Stimulated activated CD4-positive, alpha-beta T cell treated with anti-CD3 and anti-CD28 coated beads, Interleukin-4, amount 100 ng/mL, for 1 hour (primary cell): ENCODE measurements at regions not wholly inside any gene's neighbourhood (a gene's known extent, or its start where the extent isn't known, plus 50 kb on each side); places are given as distances from the start of the nearest gene placed in this dataset.

ENCODE experiments used
- DNase-seq: peaks from one replicate; pipeline ENCODE4 v3.0.0-alpha.2; 2020

DNA sequence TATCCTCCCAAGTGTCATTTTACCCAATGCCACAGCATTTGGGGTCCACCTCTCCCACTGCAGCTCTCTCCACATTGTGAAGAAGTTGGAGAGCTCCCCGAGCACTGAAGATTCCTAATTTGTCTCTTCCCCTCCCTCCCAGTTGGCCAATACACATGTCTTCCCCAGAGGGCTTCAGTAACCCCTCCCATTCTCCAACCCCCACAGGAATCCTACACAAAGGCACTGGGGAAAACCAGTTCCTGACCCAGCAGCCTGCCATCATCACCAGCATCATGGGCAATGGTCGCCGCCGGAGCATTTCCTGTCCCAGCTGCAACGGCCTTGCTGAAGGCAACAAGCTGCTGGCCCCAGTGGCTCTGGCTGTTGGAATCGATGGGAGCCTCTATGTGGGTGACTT is 87.3 kb upstream of the WWC1 start:
- DNase-seq: no peak

DNA sequence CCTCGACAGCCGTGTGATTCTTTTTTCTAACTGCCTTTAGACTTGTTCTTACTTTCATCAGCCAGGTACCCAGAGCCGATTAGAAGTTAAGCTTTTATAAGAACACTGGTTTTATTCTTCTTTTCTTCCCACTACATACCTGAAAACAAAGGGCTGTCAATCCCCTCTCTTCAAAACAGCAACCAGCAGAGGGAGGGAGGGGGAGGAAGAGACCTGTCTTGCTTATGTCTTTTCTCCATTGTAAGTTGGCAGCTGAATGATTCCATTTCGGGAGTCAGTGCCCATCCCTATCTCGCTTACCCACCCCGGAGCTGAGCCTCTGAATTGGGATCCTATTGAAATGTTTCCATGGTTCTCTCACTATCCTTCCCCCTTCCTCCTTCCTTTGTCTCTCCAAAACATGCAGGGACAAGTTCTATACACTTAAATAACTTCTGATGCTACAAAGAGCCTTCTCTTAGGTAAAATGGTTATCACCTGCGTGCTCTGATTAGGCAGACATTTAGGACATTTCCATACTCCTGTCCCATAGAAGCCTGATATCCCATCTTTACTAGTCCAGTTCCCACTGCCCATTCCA is 83.9 kb upstream of the WWC1 start:
- DNase-seq: no peak

DNA sequence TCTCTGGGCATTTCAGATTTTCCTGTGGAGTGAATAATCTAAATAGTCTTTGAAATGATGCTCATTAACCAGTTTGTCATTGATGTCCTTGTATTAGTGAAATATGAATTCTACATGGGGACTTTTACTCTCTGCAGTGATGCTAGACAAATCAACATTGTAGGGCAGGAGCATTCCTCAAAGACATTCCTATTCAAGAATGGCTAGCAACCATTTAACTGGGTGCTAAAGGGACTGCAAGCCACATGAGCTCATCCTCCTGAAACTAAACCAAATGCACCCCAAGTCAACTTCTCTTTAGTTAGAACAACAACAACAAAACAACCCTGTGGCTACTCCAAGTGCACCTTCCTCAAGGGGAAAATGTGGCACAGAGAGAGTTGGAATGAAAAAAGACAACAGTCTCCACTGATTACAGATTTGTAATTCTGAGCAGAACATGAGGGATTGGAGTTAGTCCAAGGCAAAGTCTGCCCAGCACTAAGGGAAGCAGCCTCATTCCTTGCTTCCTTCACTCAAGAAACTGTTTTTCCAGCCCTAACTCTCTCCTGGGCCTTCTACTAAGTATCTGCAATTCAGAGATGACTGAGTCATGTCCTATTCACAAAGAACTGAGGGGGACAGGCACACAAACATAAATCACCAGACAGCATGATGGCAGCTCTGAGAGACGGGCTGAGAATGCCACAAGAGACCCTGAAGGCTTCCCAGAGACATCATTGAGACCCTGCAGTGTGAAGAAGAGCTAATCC is 82.0 kb upstream of the WWC1 start:
- DNase-seq: no peak

DNA sequence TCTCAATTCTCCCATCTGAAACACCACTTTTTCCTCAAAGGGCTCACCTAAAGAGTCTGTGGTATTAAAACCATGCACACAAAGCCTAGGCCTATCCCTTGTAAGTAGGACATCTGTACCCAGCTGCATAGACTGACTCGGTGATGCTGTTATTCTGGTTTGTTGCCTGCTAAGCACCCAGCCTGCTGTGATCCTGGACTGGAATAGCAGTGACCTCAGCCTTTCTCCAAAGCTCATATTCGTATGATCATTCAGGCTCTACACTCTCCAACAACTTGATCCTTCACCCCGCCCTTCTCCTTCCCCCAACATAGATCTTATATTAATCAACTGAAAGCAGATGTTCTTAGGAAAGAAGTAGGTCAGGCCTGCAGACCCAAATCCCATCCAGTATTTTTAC is 81.4 kb upstream of the WWC1 start:
- no peak for DNase-seq

DNA sequence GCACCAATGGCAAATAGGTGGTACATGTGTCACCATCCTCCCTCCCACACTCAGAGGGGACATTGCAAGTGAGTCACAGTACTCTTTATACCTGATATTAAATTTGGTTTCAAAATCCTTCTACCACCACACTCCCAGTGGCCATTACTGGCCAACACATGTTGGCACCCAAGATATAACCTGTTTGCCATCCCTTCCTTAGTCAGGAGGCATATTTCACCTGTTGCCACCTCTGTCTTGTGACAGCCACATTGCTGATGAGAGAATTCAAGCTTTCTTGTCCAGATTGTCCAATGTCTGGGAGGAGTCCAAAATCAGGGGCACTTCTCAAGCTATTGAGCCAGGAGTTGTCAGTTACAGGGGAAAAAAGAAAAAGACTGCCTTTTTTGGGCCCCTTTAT is 80.2 kb upstream of the WWC1 start:
- no peak for DNase-seq

DNA sequence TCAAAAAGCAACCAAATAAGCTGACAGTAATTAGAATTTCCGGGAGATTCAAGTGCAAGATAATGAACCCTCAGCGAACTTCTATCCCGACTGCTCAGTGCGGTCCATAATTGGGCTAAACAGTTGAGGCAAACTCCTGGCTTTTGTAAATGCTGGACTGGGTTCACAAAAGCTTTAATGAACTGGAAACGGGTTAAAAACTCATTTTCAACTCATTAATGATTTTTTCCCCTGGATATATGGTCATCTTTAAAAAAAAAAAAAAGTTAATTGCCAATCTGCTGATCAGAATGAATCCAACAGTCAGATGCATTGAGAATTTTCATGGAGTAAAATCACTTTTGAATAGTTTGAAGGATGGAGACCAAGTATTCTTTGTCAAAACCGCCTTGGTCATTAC is 79.5 kb upstream of the WWC1 start:
- DNase-seq: no peak

DNA sequence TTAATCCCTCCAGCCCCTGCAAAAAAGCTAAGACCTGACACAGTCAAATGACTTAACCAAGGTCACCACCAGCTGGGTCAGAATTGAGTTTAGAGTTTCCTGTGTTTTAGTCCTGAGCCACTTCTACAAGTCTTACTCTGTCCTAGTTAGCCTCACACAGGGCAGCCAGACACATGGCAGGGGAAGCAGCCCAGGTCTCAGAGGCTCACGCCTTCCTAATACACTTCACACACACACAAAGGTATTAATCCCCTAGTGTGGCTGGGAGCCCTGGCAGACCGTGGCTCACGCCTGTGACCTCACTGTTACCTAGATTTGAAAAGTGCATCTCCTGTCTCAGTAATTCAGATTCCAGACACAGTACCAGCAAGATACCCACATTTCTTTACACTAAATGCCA is 77.4 kb upstream of the WWC1 start:
- DNase-seq: no peak

DNA sequence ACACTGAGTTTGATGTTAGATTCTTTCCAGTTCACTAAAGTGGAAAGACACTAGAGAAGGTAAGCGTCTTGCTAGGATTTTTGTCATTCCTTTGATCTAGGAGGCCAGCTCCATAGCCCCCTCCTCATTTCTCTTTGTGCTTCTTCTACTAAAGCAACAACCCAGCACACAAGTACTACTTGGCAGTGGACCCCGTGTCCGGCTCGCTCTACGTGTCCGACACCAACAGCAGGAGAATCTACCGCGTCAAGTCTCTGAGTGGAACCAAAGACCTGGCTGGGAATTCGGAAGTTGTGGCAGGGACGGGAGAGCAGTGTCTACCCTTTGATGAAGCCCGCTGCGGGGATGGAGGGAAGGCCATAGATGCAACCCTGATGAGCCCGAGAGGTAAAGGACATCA is 76.6 kb upstream of the WWC1 start:
- no peak for DNase-seq

DNA sequence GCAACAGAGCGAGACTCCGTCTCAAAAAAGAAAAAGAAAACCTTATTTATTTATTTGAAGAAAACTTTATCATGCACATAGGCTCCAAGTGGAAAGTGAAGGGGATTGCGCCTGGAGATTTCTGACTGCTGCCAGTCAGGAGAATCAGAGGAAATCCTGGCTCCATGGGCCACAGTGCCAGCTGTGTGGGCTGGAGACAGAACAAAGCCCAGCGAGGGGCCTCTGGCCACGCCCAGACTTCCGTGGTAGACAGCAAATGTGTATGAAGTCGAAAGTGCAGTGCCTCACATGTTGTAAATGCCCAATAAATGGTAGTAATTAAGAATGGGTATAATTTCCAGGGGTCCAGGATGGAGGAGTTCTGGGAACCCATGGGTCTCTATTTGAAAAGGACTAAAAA is 75.8 kb upstream of the WWC1 start:
- no peak for DNase-seq

DNA sequence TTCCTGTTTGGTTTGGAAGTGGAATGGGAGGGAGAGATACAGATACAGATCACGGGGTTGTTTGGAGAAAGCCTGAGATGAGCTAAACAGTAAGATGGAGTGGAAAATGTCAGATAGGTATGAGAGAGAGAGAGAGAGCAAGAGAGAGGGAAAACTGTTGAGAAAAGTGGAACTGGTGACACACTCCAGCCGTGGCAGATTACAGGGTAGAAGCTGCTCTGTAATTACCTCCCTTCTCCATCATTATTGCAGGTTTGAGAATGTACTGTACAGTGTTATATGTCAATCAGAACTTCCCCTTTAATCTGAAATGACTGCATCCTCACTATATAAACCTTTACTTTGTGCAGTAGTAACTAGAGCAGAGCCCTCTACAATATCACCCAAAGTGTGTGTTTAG is 74.5 kb upstream of the WWC1 start:
- DNase-seq: no peak

DNA sequence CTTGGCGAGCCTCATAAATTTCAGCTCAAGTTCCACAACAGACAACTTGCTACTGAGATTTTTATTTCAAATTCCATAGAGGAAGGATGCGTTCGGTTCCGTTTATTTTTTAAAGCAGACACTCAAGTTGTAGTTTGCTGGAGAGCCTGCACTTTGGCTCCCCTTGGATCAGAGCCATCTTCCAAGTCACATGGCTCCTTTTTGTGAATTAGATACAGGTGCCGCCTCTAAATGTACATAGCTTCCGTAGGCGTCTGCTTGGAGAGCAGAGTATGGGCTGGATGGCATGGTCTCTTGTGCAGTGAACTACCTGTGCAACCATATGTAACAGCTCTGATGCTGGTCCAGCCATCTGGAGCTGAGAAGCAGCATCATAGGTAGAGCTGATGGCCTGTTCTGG is 73.9 kb upstream of the WWC1 start:
- DNase-seq: no peak

DNA sequence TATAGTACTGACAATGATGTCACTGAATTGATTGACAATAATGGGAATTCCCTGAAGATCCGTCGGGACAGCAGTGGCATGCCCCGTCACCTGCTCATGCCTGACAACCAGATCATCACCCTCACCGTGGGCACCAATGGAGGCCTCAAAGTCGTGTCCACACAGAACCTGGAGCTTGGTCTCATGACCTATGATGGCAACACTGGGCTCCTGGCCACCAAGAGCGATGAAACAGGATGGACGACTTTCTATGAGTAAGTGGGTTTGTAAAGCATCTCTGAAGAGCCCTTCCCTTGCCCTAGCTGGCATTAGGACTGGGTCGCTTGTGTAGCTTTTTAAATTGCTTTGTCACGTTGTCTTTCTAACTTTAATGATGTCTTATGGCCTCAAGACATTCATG is 72.7 kb upstream of the WWC1 start:
- DNase-seq: no peak

DNA sequence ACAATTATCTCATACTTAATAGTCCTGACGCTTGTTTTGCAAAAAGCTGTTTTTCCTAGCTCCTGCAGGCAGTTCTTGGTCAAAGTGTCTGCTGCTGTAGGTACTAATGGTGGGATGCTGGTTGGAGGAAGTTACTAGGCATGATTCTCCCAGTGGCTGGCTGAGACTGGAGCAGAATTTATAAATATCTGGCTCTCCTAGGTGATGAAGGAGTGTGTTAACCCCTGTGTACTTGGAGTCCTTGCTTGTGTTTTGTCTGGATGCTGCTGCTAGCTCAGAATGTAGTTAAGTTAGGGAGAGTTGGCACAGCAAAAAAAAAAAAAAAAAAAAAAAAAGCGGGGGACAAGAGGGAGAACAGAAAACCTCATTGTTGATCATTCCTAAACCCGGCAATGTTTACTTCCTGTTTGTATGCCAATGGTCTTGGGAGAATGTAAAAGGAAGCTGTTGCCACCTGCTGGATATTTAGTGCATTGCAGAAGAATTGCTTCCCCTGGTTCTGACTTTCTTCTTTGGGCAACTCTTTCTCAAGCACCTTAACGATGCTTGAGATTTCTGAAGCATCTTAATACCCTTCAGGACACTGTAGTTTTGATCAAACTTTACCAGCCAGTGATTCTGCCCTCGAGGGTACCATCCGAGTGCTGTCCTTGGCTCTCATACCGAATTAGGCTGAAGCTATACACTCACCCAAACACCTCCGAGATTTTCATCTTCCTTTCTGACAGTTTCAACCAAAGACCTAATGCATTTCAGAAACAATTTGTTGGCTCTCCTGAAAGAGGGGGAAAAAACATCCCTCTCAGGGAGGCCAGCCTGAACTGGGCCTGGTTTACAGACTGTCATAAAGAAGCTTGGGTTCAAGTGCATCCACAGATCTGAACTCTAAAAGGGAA is 71.7 kb upstream of the WWC1 start:
- no peak for DNase-seq

DNA sequence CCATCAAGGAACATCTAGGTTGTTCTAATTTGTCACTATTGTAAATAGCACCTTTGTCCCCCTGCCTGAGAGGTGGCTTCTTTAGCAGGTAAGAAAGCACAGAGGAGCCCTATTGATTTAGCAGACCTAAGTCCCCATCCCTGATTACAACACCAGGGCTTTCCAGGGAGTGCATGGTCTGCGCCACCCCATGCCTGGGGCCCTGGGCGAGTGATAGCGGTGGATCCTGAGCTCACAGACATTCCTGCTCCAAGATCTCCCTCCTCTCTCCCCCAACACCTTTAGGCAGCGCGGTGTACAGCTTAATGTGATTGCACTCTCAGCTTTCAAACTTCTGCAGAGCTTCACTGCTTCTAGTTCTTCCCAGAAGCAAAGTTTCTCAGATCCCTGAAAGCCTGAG is 67.4 kb upstream of the WWC1 start:
- no peak for DNase-seq

DNA sequence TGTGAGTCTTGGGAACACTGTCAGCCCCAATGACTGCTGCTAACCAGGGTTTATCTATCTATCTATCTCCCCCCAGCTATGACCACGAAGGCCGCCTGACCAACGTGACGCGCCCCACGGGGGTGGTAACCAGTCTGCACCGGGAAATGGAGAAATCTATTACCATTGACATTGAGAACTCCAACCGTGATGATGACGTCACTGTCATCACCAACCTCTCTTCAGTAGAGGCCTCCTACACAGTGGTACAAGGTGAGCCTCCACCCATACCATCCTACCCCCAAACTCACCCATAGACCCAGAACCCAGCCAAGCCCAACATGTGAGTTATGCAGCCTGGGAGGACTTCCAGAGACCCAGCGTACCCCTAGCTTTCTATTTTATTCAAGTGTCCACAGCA is 65.4 kb upstream of the WWC1 start:
- no peak for DNase-seq

DNA sequence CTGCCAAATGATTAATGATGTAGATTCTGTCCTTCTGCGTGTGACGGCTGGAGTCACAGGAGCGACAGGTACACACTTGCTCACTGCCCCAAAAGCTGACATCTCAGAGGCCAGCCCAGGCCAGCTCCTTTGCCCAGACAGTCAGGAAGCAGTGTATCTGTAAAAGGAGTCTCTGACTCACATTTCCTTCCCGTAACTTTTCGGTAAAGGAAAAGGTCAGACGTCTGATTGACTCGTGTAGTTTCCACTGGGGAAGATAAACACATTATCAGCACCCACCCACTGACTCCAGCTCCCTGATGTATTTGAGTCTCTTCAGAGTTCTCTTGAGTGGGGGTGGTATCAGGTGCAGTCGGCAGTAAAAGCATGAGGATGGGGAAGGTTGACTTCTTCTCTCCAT is 64.4 kb upstream of the WWC1 start:
- DNase-seq: no peak

DNA sequence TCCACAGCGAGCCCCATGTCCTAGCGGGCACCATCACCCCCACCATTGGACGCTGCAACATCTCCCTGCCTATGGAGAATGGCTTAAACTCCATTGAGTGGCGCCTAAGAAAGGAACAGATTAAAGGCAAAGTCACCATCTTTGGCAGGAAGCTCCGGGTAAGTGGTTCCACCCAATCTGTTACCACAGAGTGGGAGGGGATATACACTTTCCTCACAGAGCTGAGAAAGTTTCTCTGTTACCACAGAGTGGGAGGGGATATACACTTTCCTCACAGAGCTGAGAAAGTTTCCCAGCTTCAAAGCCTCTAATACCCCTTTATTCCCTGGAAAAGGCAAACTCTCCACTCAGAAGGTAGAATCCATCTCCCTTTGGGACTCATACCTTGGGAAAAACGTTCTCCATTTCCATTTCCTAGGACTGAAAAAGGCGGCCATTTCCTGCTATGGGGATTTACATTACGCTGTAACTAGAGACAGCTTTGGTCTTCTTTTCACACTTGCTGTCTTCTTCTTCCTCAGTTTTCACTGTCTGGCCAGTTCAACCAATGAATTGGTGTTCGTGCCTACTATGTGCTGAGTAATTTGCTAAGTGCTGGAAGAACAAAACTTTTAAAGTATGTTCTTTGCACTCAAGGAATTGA is 63.4 kb upstream of the WWC1 start:
- DNase-seq: no peak

DNA sequence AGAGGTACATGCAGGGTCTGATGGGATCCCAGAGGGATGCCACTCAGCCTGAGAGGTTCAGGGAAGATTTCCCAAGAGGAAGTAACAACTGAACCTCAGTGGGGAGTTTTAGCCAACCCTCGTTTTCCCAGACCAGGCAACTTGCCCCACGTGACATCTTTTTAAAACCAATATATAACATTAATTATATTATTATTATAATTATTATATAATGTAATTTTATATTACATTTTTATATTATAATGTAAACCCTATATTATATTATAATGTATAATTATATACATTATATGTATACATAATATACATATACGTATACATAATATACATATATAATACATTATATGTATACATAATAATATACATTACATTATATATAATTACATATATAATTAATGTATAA is 62.8 kb upstream of the WWC1 start:
- no peak for DNase-seq

DNA sequence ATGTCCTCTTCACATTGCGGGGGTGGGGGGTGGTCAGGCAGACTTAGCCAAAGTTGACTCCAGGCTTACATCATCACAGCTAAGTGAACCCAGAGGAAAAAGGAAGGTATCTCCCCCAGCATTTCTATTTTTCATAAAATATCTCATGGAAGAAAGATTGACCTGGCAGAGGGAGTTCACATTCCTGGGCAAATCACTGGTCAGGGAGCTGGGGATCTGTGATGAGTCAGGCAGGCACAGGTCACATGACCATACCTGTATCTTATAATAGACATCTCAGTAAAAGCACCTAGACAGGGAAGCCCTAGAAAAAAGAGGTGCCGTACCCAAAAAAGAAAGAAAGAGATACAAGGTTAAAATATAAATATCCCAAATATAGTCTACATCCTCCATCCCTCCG is 57.3 kb upstream of the WWC1 start:
- no peak for DNase-seq

DNA sequence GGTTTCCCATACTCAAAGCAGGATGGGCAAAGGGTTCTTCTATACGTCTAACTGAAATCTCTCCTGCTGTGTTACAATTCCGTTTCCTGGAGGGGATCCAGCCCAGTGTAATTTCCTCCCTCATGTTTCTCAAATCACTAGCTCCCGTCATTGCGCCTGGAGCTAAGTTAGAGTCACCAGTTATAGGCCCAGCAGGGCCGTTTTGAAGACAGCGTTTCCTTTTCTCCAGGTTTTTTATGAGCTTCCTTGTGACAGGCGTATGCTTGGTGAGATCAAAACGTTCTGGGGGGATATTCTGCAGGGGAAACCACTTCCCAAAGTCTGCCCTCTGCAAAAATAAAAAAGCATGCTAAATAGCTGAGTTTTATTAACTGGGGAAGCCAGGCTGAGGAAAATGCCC is 53.0 kb upstream of the WWC1 start:
- DNase-seq: no peak

DNA sequence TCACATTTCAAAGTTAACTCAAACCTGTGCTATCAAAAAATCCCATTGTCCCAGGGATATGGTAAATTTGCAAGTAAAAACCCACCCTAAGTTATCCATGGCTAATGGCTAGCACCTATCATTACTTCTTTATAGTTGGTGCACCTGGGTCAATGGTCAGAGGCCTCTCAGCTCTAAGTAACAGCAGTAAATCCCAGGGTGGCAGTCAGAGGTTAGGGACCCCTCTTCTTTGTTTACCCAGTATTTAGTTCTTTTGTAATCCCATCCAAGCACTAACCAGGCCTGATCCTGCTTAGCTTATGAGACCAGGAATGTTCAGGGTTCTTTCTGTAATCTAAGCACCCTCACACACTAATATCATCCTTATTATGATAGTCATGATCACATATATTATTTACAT is 52.1 kb upstream of the WWC1 start:
- no peak for DNase-seq
